Spleen (tissue), 11 donors: ENCODE measurements at regions not wholly inside any gene's neighbourhood (a gene's known extent, or its start where the extent isn't known, plus 50 kb on each side); places are given as distances from the start of the nearest gene placed in this dataset.
A peak's percentile ranks its signal among the peaks of the same experiment; 100 is the strongest.

Source experiments
- DNase-seq: peaks from one replicate; pipeline ENCODE4 v3.0.0-alpha.2; 2020
- H3K27ac ChIP-seq, 8 donors: fragments of 200-600 bp; sonication (generic) in 7 of 8; 1 replicate in 4 of 8; 2 replicates in 4 of 8; pipeline versions ENCODE4 v1.5.0 to v1.8.0; 2016 to 2021; ENCODE audit warnings: inconsistent platforms in 4 of 8, mild to moderate bottlenecking in 4 of 8, moderate library complexity in 1 of 8
- H3K27me3 ChIP-seq, 7 donors: fragments of 200-600 bp; sonication (generic) in 6 of 7; replicated peaks in 1 of 7; 1 replicate in 4 of 7; 2 replicates in 3 of 7; pipeline versions ENCODE4 v1.5.0 to v1.8.0; 2016 to 2021; ENCODE audit warnings: inconsistent platforms in 3 of 7, mild to moderate bottlenecking in 1 of 7
- H3K36me3 ChIP-seq, 6 donors: fragments of 200-600 bp; sonication (generic) in 5 of 6; 1 replicate in 4 of 6; 2 replicates in 2 of 6; pipeline versions ENCODE4 v1.5.0 to v1.8.0; 2016 to 2021; ENCODE audit warnings: inconsistent platforms in 2 of 6
- H3K4me1 ChIP-seq, 6 donors: fragments of 200-600 bp; sonication (generic) in 5 of 6; 1 replicate in 3 of 6; 2 replicates in 3 of 6; pipeline versions ENCODE4 v1.5.0 to v1.8.0; 2016 to 2021; ENCODE audit warnings: inconsistent platforms in 3 of 6
- H3K4me3 ChIP-seq, 8 donors: fragments of 200-600 bp; sonication (generic) in 7 of 8; 1 replicate in 4 of 8; 2 replicates in 4 of 8; pipeline versions ENCODE4 v1.5.0 to v1.8.0; 2016 to 2021; ENCODE audit warnings: inconsistent platforms in 4 of 8, mild to moderate bottlenecking in 4 of 8, moderate library complexity in 2 of 8
- H3K9me3 ChIP-seq, 8 donors: fragments of 200-600 bp; sonication (generic) in 7 of 8; 1 replicate in 4 of 8; 2 replicates in 4 of 8; pipeline versions ENCODE4 v1.5.0 to v1.8.0; 2016 to 2021; ENCODE audit warnings: inconsistent platforms in 4 of 8
- CTCF ChIP-seq, 11 experiments: fragments of 200-600 bp in 7 of 11; fragments of 450-650 bp in 4 of 11; sonication (generic) in 4 of 11; IDR thresholded peaks in 8 of 11; conservative IDR thresholded peaks in 3 of 11; 1 replicate in 7 of 11; 2 replicates in 4 of 11; pipeline versions ENCODE4 v1.4.0 to v1.8.0; 2016 to 2021; ENCODE audit warnings: antibody characterized with exemption in 11 of 11, inconsistent platforms in 4 of 11, mild to moderate bottlenecking in 1 of 11
- POLR2A ChIP-seq, 3 donors: fragments of 450-650 bp; IDR thresholded peaks; one replicate each; pipeline ENCODE4 v1.5.1; 2017; ENCODE audit warnings: antibody characterized with exemption in 3 of 3, mild to moderate bottlenecking in 1 of 3
- POLR2AphosphoS5 ChIP-seq, 3 donors: sonication (generic); formaldehyde crosslinking; IDR thresholded peaks; one replicate each; pipeline ENCODE4 v1.5.1; 2017; ENCODE audit warnings: antibody characterized with exemption in 3 of 3
- WGBS, 5 donors: extraction: QIAGEN DNeasy Blood & Tissue Kit in 3 of 5; methylation state at CpG; one replicate each; pipeline versions ENCODE4 v1.1.5 to v1.1.7; 2013 to 2018; 5-methylcytosine and 5-hydroxymethylcytosine counted together
- intact Hi-C: fragments of 100-400 bp; cut with DNase I; formaldehyde crosslinking; loops from one replicate; pipeline ENCODE4 v1.15.0; 2023; ENCODE audit warnings: low total_unique reads
- donor health status: healthy with polysubstance abuse.
- donor health status: DM: no; HTN: no; CAD: no; lungs with moderate emphysema.
- donor health status: DM: no; HTN: no; CAD: no.
- donor health status: Bipolar disorder and iron deficiency.
- donor health status: healthy.
- donor health status: DM: no; HTN: no; CAD: no.
- donor health status: DM: yes; HTN: yes; CAD: no.

GRCh38 chr11:92782806-92783205, 186.6 kb upstream of the MTNR1B start:
- Histone ChIP-seq H3K36me3 (no peaks in the 10 kb centered on the region), H3K4me1 (peaks cover 0 to 15% (median 0%) of the 10 kb centered on the region in 6 donors), H3K27ac (no peak overlapping the region), H3K4me3 (no peak overlapping the region), H3K27me3 (no peaks in the 10 kb centered on the region), H3K9me3 (no peaks in the 10 kb centered on the region)
- DNase-seq, result no peak
- intact Hi-C loops, result no loop called here
- TF ChIP-seq CTCF (IDR thresholded peaks at IDR 0.05 in 8 of 11, conservative IDR thresholded peaks at IDR 0.05 in 3 of 11) (no peak), POLR2A (IDR thresholded peaks at IDR 0.05) (no peak), POLR2AphosphoS5 (IDR thresholded peaks at IDR 0.05) (no peak)
- WGBS, 5 donors, result 82 to 91% (median 88%) methylated on average over 5 of the region's 5 CpGs

- no peak for DNase-seq
- Histone ChIP-seq H3K27ac (peak overlapping the region in 1 of 8 donors; percentile 30), H3K4me3 (no peak overlapping the region), H3K36me3 (no peaks in the 10 kb centered on the region), H3K9me3 (no peaks in the 10 kb centered on the region), H3K4me1 (peaks cover 0 to 15% (median 0%) of the 10 kb centered on the region in 6 donors), H3K27me3 (no peaks in the 10 kb centered on the region)
- TF ChIP-seq POLR2A (IDR thresholded peaks at IDR 0.05), result no peak
- TF ChIP-seq CTCF (IDR thresholded peaks at IDR 0.05 in 8 of 11, conservative IDR thresholded peaks at IDR 0.05 in 3 of 11), result no peak
- TF ChIP-seq POLR2AphosphoS5 (IDR thresholded peaks at IDR 0.05), result no peak
- intact Hi-C loops, result no loop called here
- WGBS, 5 donors, result 31 to 37% (median 31%) methylated on average over 6 of the region's 6 CpGs
Measured at GRCh38 chr11:92784331-92784730, 185.1 kb upstream of the MTNR1B start.

GRCh38 chr11:92787638-92788037, 181.8 kb upstream of the MTNR1B start:
- DNase-seq, result no peak
- Histone ChIP-seq H3K36me3 (no peaks in the 10 kb centered on the region), H3K4me3 (no peak overlapping the region), H3K4me1 (peaks cover 0 to 15% (median 0%) of the 10 kb centered on the region in 6 donors), H3K9me3 (no peaks in the 10 kb centered on the region), H3K27me3 (no peaks in the 10 kb centered on the region), H3K27ac (no peak overlapping the region)
- 34 to 56% (median 42%) methylated on average over 2 of the region's 2 CpGs for WGBS, 5 donors
- intact Hi-C loops, result no loop called here
- TF ChIP-seq POLR2A (IDR thresholded peaks at IDR 0.05) (no peak), POLR2AphosphoS5 (IDR thresholded peaks at IDR 0.05) (no peak), CTCF (IDR thresholded peaks at IDR 0.05 in 8 of 11, conservative IDR thresholded peaks at IDR 0.05 in 3 of 11) (no peak)

DNA sequence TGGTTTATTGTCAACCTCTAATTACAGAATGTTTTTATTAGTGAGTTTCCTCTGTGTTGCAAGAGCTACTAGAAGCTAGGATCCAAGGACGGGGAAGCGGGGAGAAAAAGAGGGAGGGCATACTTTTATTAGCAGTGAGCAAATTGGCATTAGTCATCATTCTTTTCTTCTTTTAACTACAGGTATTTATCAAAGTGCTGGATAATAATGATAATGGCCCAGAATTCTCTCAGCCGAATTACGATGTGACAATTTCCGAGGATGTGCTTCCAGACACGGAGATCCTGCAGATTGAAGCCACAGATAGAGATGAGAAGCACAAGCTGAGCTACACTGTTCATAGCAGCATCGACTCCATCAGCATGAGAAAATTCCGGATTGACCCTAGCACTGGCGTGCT, 179.7 kb upstream of the MTNR1B start:
- H3K36me3 ChIP-seq, result no peaks in the 10 kb centered on the region
- no peak for TF ChIP-seq POLR2AphosphoS5 (IDR thresholded peaks at IDR 0.05)
- H3K4me1 ChIP-seq, result peaks cover 0 to 6% (median 0%) of the 10 kb centered on the region in 6 donors
- H3K27ac ChIP-seq, result no peak overlapping the region
- intact Hi-C loops, result no loop called here
- H3K27me3 ChIP-seq, result no peaks in the 10 kb centered on the region
- no peak overlapping the region for H3K4me3 ChIP-seq
- H3K9me3 ChIP-seq, result no peaks in the 10 kb centered on the region
- WGBS, 5 donors, result 89 to 96% (median 91%) methylated on average over 9 of the region's 9 CpGs
- no peak for DNase-seq

- WGBS, 5 donors, result 58 to 81% (median 62%) methylated on average over 1 of the region's 1 CpG
- DNase-seq, result no peak
- H3K4me1 ChIP-seq, result no peaks in the 10 kb centered on the region
- intact Hi-C loops, result no loop called here
- no peaks in the 10 kb centered on the region for H3K36me3 ChIP-seq
- TF ChIP-seq POLR2AphosphoS5 (IDR thresholded peaks at IDR 0.05) (no peak), POLR2A (IDR thresholded peaks at IDR 0.05) (no peak), CTCF (IDR thresholded peaks at IDR 0.05 in 8 of 11, conservative IDR thresholded peaks at IDR 0.05 in 3 of 11) (no peak)
- no peak overlapping the region for H3K4me3 ChIP-seq
- no peak overlapping the region for H3K27ac ChIP-seq
- H3K27me3 ChIP-seq, result no peaks in the 10 kb centered on the region
- H3K9me3 ChIP-seq, result no peaks in the 10 kb centered on the region
Measured at GRCh38 chr11:92790366-92790765, 179.1 kb upstream of the MTNR1B start.
